GM21529 (cell line): ENCODE measurements at regions not wholly inside any gene's neighbourhood (a gene's known extent, or its start where the extent isn't known, plus 50 kb on each side); places are given as distances from the start of the nearest gene placed in this dataset.

Experiments used
- ATAC-seq: cut with Tn5 transposase; IDR thresholded peaks from one replicate; pipeline ENCODE4 v1.9.1; 2021; ENCODE audit not compliant: unreplicated experiment

GRCh38 chr1:239817801-239818200 lies 273.9 kb upstream of the FMN2 start:
- no peak for ATAC-seq

DNA sequence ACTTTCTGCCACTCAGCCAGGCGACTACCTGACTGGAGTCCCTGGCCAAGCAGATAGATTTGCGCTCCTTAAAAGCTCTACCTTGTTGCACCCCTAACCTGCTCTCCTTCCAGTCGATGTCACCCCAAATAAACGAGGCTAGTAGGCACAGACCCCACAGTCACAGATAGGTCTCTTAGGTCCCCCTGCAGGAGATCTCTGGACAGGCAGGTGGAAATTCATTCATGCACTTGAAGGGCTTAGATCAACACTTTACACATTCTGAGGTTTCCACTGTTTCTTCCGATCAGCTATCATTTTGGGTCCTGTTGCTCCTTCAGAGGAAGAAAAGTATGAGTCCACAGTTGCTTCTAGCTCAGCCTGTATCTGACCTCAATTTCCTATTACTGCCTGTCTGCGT lies 272.6 kb upstream of the FMN2 start:
- no peak for ATAC-seq

DNA sequence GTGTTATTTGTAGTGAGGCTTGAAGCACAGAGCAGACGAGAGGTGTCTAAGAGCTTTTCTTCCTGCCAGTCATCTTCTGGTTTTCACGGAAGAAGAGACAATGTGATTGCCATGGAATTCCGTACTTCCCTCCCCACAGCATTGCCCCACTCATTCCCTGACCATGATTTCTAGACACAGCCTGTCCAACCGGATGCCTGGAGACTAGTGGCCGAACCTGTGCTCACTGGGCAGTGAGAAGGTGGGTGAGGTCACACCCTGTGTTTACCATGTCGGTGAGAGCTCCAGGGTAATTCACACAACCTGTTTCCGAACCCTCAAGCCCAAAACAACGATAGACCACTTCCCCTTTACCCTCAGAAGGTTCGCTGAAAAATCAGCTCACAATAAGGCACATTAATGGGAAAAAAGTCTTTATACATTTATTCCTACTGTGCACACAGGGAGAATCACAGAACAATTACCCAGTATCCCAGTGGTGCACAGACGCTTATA lies 271.9 kb upstream of the FMN2 start:
- no peak for ATAC-seq

DNA sequence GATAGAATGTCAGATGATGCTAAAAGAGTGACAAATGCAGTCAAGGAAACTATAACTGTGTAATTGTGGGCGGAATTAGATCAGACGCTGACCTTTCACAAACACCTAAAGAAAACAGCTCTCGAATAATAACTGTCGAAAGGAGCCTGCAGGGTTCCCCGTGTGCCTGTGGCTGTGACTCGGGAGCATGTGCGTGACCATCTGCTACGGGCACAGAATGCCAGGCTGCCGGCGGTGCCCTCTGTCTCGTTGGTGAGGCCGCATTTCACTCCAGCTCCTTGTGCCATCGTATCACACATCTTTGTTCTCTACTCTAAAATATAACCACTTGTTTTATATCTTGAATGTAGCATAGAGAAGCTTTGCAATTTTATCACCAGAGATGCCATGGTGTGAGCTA lies 267.8 kb upstream of the FMN2 start:
- ATAC-seq: no peak

DNA sequence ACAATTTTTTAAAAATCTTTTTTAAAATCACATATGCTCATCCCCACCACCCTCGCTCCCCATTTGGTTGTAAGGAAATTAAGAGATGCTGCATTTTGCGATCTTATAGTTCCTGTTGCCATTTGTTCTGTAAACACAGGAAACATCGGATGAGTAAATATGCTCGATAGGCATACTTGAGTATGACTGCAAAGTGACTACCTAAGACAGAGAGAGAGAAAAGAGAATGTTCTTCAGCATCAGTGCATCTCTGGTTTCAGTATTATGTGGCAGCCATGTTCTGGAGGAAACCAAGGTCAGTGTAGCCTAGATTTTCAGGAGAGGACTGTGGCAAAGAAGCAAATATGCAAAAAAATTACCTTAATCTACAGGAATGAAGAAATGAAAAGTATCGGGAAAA lies 265.5 kb upstream of the FMN2 start:
- ATAC-seq: no peak

DNA sequence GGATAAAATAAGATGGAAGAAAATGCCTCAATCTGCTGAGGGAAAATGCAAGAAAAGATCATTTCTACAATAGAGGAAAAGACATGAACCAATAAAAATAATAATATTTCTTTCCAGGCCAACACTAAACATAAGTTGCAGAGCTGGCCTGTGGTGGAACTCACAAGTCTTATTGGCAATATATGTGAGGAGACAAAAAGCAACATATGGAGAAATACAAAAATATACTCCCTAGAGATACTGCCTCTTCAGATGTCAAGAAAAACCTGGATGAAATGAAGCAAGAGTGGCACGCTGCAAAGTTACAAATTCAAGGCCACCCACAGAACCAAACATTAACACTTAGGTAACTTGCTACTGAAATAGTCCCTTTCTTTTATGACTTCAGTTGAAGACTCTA lies 264.9 kb upstream of the FMN2 start:
- no peak for ATAC-seq

DNA sequence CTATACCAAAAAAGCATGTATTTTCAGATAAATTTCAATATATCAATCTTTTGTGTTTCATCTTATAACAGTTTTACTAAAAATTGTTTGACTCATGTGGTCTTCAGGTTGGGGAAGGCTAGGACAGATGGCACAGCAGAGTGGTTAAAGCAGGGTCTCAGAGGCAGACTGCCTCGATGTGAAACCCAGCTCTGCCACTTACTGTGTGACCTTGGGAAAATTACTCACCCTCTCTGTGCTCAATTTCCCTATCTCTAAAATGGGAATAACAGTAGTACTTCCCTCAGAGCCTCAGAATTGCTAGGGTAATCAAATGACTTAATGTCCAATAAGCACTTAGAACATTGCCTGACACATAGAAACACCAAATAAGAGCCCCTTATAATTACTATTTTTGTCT lies 262.1 kb upstream of the FMN2 start:
- no peak for ATAC-seq

GRCh38 chr1:239831577-239832355 lies 259.9 kb upstream of the FMN2 start:
- ATAC-seq: no peak

DNA sequence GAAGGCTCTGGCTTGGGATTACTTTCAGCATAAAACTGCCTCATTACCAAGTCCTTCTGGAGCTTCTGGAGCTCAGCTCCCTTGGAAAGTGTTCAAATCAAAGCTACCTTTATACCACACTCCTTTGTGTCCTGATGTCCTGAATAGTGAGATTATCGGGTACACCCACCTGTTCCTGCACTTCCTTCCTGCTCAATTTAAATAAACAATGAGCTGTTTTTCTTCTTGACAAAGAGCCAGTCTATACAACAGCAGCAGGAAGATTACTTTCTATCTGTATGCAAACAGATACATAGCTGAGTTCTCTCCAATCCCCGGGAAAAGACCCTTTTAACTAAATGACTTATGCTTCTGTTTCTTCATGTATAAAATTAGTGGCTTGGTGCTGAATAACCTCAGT lies 258.0 kb upstream of the FMN2 start:
- no peak for ATAC-seq

GRCh38 chr1:239835946-239836440 lies 255.7 kb upstream of the FMN2 start:
- no peak for ATAC-seq

DNA sequence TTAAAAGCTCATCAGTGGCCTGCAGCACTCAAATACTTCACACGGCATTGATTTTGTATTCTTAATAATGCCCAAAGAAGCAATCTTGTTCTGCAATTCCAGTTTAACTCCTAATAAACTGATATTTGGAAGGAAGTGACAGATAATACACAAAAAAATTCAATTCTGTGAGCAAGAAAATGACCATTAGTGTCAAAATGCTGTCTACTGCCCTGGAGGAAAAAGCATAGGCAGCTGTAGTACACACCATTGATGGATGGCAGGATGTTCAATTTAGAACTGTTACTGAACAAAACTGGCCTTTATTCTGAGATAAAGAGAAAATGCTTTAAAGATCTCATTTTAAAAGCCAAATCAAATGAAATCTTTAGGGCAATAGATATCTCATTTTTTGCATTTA lies 251.3 kb upstream of the FMN2 start:
- no peak for ATAC-seq

DNA sequence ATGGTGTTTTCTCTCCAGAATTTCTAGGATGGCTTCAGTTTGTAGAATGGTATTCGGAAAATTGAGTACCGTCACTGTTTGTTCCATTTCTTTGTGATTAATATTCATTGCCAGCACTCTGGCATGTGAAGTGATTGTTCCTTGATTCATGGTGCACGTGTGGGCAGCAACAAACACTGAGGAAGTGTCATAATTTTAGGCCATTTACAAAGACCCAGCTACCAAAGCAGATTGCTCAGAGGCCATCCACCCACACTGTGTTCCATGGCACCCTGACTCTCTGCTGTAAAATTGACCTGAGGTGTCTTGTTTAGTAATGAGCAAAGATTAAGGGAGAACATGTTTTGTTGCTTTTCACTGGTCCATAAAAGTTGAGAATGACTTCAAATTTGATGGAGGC lies 250.9 kb upstream of the FMN2 start:
- no peak for ATAC-seq

DNA sequence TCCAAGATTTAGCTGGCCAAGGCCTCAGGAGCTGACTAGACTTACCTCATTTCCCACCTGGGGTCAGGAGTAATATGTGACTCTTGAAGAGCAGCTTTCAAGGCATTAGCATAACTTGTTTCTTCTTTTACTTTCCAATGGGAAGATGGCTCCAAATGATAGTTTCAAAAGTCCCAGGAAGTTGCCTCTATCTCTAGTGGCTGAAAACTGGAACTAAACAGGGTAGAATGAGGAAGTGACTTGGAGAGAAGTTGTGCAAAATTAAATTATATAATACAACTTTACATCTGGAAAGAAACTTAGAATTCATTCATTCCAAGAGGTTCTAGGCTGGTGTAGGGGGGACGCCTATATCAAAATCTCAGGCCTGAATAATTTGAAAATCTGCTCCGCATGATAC lies 250.1 kb upstream of the FMN2 start:
- no peak for ATAC-seq

- ATAC-seq: no peak
Observed at GRCh38 chr1:239843541-239843940, 248.1 kb upstream of the FMN2 start.

GRCh38 chr1:239844833-239845232 lies 246.8 kb upstream of the FMN2 start:
- ATAC-seq: no peak

GRCh38 chr1:239854922-239855321 lies 236.8 kb upstream of the FMN2 start:
- ATAC-seq: no peak

DNA sequence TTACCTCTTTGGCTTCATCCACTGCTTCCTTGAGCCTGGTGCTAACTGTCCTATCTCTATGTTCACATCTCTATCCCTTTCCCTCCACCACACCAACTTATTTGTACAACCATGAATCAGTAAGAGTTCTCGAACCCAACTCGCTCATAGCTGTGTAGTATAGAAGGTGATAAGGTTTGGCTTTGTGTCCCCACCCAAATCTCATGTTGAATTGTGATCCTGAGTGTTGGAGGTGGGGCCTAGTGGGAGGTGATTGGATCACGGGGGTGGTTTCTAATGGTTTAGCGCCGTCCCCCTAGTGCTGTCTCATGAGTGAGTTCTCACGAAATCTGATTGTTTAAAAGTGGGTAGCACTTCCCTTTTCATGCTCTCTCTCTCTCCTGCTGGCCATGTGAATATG lies 235.6 kb upstream of the FMN2 start:
- ATAC-seq: no peak

DNA sequence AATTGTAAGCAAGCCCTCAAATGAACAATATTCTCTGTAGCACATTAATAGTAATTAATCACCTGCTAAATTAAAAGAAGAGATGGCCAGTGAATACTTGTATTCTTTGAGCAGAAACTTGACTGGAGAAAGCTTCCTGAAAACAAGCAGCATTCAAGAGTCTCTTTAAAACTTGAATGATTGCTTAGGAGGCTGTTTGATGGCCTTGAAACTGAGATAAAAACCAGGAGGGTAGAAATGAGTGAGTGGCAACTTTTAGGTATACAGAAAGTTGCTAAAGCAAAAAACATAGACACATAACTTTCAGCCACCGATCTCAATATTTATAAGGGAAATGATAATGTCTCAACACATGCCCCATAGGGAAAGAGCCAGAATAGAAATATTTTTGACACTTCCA lies 234.8 kb upstream of the FMN2 start:
- no peak for ATAC-seq

- no peak for ATAC-seq
Observed at GRCh38 chr1:239858057-239858456, 233.6 kb upstream of the FMN2 start.

- no peak for ATAC-seq
Observed at GRCh38 chr1:239858529-239858928, 233.2 kb upstream of the FMN2 start.

- ATAC-seq: no peak
Observed at GRCh38 chr1:239861985-239862384, 229.7 kb upstream of the FMN2 start.

- no peak for ATAC-seq
Observed at GRCh38 chr1:239868058-239868832, 223.4 kb upstream of the FMN2 start.
